ENCODE measurements at regions not wholly inside any gene's neighbourhood (a gene's known extent, or its start where the extent isn't known, plus 50 kb on each side); places are given as distances from the start of the nearest gene placed in this dataset.

DNA sequence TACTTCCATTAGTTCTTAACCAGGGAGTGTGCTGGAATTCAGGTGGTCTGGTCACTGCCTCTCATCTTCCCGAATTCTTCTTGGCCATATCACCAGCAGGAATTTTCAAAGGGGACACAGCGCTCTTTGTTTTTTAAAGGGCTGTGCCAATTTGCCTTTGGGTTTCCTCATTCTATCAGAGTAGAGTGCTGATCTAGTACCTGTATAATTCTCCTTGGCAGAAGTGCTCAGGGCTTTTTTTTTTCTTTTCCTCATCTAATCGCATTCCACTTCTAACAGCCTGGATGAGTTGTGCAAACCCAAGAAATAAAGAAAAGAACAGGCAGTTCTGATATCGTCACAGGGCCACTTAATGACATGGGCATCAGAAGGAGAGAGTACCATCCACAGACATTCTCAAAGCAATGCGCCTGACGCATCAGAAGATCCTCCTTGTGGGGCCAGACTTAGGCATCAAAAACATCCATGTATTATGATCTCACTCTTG is 121.0 kb downstream of the ASB7 start:
- no TSS peak for BruUV-seq (replicated peaks)
- Histone ChIP-seq H3K27ac (ENCODE audit: low read depth, low read length, poor library complexity, severe bottlenecking) (no peak overlapping the region), H3K9me3 (ENCODE audit: low read depth, low read length, poor library complexity, severe bottlenecking) (no peaks in the 10 kb centered on the region), H3K27me3 (replicated peaks; ENCODE audit: insufficient read depth, low read depth, low read length, poor library complexity) (no peaks in the 10 kb centered on the region), H3K4me1 (ENCODE audit: insufficient read depth, low read length, poor library complexity, severe bottlenecking) (no peaks in the 10 kb centered on the region), H3K36me3 (ENCODE audit: insufficient read depth, low read length, poor library complexity, severe bottlenecking) (no peaks in the 10 kb centered on the region), H3K4me3 (ENCODE audit: low read depth, low read length, poor library complexity, severe bottlenecking) (no peak overlapping the region)
- no peak for DNase-seq (ENCODE audit: low spot score)
- no peak for TF ChIP-seq EZH2 (IDR thresholded peaks at IDR 0.05; ENCODE audit: borderline replicate concordance, low read depth, low read length, poor library complexity, severe bottlenecking)
- TF ChIP-seq, protein P1, sequence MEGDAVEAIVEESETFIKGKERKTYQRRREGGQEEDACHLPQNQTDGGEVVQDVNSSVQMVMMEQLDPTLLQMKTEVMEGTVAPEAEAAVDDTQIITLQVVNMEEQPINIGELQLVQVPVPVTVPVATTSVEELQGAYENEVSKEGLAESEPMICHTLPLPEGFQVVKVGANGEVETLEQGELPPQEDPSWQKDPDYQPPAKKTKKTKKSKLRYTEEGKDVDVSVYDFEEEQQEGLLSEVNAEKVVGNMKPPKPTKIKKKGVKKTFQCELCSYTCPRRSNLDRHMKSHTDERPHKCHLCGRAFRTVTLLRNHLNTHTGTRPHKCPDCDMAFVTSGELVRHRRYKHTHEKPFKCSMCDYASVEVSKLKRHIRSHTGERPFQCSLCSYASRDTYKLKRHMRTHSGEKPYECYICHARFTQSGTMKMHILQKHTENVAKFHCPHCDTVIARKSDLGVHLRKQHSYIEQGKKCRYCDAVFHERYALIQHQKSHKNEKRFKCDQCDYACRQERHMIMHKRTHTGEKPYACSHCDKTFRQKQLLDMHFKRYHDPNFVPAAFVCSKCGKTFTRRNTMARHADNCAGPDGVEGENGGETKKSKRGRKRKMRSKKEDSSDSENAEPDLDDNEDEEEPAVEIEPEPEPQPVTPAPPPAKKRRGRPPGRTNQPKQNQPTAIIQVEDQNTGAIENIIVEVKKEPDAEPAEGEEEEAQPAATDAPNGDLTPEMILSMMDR (conservative IDR thresholded peaks at IDR 0.05; ENCODE audit: low read depth, low read length), result no peak
- intact Hi-C loops (cut with micrococcal nuclease; ENCODE audit: unreplicated experiment), result no loop called here
- ChIA-PET CTCF (no interaction called here), POLR2A (ENCODE audit: low non-redundant PET) (no interaction called here)

GRCh38 chr15:100725121-100726069 is 123.0 kb downstream of the ASB7 start:
- DNase-seq (ENCODE audit: low spot score), result no peak
- no peaks in the 10 kb centered on the region for H3K9me3 ChIP-seq (ENCODE audit: low read depth, low read length, poor library complexity, severe bottlenecking)
- no peak overlapping the region for H3K27ac ChIP-seq (ENCODE audit: low read depth, low read length, poor library complexity, severe bottlenecking)
- no peaks in the 10 kb centered on the region for H3K36me3 ChIP-seq (ENCODE audit: insufficient read depth, low read length, poor library complexity, severe bottlenecking)
- no peaks in the 10 kb centered on the region for H3K4me1 ChIP-seq (ENCODE audit: insufficient read depth, low read length, poor library complexity, severe bottlenecking)
- H3K4me3 ChIP-seq (ENCODE audit: low read depth, low read length, poor library complexity, severe bottlenecking), result no peak overlapping the region
- no peaks in the 10 kb centered on the region for H3K27me3 ChIP-seq (replicated peaks; ENCODE audit: insufficient read depth, low read depth, low read length, poor library complexity)
- BruUV-seq (replicated peaks), result no TSS peak
- TF ChIP-seq, protein P1 (conservative IDR thresholded peaks at IDR 0.05; ENCODE audit: low read depth, low read length), result no peak
- TF ChIP-seq EZH2 (IDR thresholded peaks at IDR 0.05; ENCODE audit: borderline replicate concordance, low read depth, low read length, poor library complexity, severe bottlenecking), result no peak
- CTCF ChIA-PET, result no interaction called here
- intact Hi-C loops (cut with micrococcal nuclease; ENCODE audit: unreplicated experiment), result no loop called here
- POLR2A ChIA-PET (ENCODE audit: low non-redundant PET), result no interaction called here

- intact Hi-C loops (cut with micrococcal nuclease; ENCODE audit: unreplicated experiment), result no loop called here
- no peak for TF ChIP-seq EZH2 (IDR thresholded peaks at IDR 0.05; ENCODE audit: borderline replicate concordance, low read depth, low read length, poor library complexity, severe bottlenecking)
- TF ChIP-seq, protein P1 (conservative IDR thresholded peaks at IDR 0.05; ENCODE audit: low read depth, low read length), result no peak
- no peaks in the 10 kb centered on the region for H3K9me3 ChIP-seq (ENCODE audit: low read depth, low read length, poor library complexity, severe bottlenecking)
- H3K4me3 ChIP-seq (ENCODE audit: low read depth, low read length, poor library complexity, severe bottlenecking), result no peak overlapping the region
- H3K36me3 ChIP-seq (ENCODE audit: insufficient read depth, low read length, poor library complexity, severe bottlenecking), result no peaks in the 10 kb centered on the region
- no TSS peak for BruUV-seq (replicated peaks)
- H3K27ac ChIP-seq (ENCODE audit: low read depth, low read length, poor library complexity, severe bottlenecking), result no peak overlapping the region
- ChIA-PET CTCF (no interaction called here), POLR2A (ENCODE audit: low non-redundant PET) (no interaction called here)
- no peaks in the 10 kb centered on the region for H3K27me3 ChIP-seq (replicated peaks; ENCODE audit: insufficient read depth, low read depth, low read length, poor library complexity)
- no peaks in the 10 kb centered on the region for H3K4me1 ChIP-seq (ENCODE audit: insufficient read depth, low read length, poor library complexity, severe bottlenecking)
- no peak for DNase-seq (ENCODE audit: low spot score)
These were observed 123.7 kb downstream of the ASB7 start for GRCh38 chr15:100726070-100726420.
